IMR-90 (cell line): ENCODE measurements at regions not wholly inside any gene's neighbourhood (a gene's known extent, or its start where the extent isn't known, plus 50 kb on each side); places are given as distances from the start of the nearest gene placed in this dataset.

ENCODE experiments used
- ATAC-seq: fragments of 200-7000 bp; cut with Tn5 transposase; 2 replicates; pipeline ENCODE4 v1.9.1; 2020; ENCODE audit warnings: low read depth, mild to moderate bottlenecking, moderate library complexity
- BruUV-seq: library from RNA; stranded (reverse); fragments of 400-500 nt; replicated peaks from 2 replicates; lab custom pipeline; 2021; lab: Mats Ljungman, UMichigan
- CTCF ChIA-PET: fragments of 300-600 bp; formaldehyde crosslinking; extraction: SDS; loops from one replicate; lab custom pipeline; 2021; ENCODE audit warnings: antibody characterized with exemption; lab: Yijun Ruan, JAX
- POLR2A ChIA-PET: fragments of 300-600 bp; sonication (Branson Sonifier 250); formaldehyde crosslinking; loops from one replicate; lab custom pipeline; 2022; ENCODE audit warnings: antibody characterized with exemption; ENCODE audit not compliant: unreplicated experiment; lab: Charles Lee
- DNase-seq: peaks from one replicate; pipeline ENCODE4 v3.0.0; 2013
- H2AFZ ChIP-seq: replicated peaks from 2 replicates; pipeline ENCODE3; 2013; ENCODE audit warnings: low read length, mild to moderate bottlenecking; ENCODE audit not compliant: poor library complexity
- H2AK5ac ChIP-seq: 2 replicates; pipeline ENCODE4 v1.6.1; 2013; ENCODE audit warnings: low read depth, low read length, inconsistent platforms
- H2AK9ac ChIP-seq: replicated peaks from 2 replicates; pipeline ENCODE3; 2013; ENCODE audit warnings: mild to moderate bottlenecking, low read depth, low read length, moderate library complexity; ENCODE audit not compliant: poor library complexity
- H2BK120ac ChIP-seq: 2 replicates; pipeline ENCODE4 v1.6.1; 2013; ENCODE audit warnings: low read depth, low read length, inconsistent platforms
- H2BK15ac ChIP-seq: 3 replicates; pipeline ENCODE4 v1.6.1; 2013; ENCODE audit warnings: low read depth, low read length, inconsistent platforms
- H2BK20ac ChIP-seq: 2 replicates; pipeline ENCODE4 v1.6.1; 2013; ENCODE audit warnings: low read depth, mild to moderate bottlenecking, inconsistent platforms, low read length, moderate library complexity
- H2BK5ac ChIP-seq: 2 replicates; pipeline ENCODE4 v1.6.1; 2013; ENCODE audit warnings: mild to moderate bottlenecking, low read depth, low read length, inconsistent platforms; ENCODE audit not compliant: poor library complexity, severe bottlenecking
- H3K14ac ChIP-seq: replicated peaks from 2 replicates; pipeline ENCODE4 v1.6.1; 2013; ENCODE audit warnings: low read depth, low read length, inconsistent platforms
- H3K18ac ChIP-seq: 2 replicates; pipeline ENCODE4 v1.6.1; 2013; ENCODE audit warnings: low read depth, low read length, control low read depth
- H3K23ac ChIP-seq: 2 replicates; pipeline ENCODE4 v1.6.1; 2013; ENCODE audit warnings: low read depth, low read length, inconsistent platforms
- H3K27ac ChIP-seq: 2 replicates; pipeline ENCODE4 v1.5.1; 2013; ENCODE audit warnings: mild to moderate bottlenecking, control low read depth, low read length; ENCODE audit not compliant: insufficient read depth
- H3K27me3 ChIP-seq: 2 replicates; pipeline ENCODE4 v1.6.1; 2013; ENCODE audit warnings: low read length; ENCODE audit not compliant: control insufficient read depth, insufficient read depth
- H3K36me3 ChIP-seq: 2 replicates; pipeline ENCODE4 v1.6.1; 2013; ENCODE audit warnings: low read length, mixed read lengths; ENCODE audit not compliant: control insufficient read depth, insufficient read depth
- H3K4ac ChIP-seq: 2 replicates; pipeline ENCODE4 v1.6.1; 2013; ENCODE audit warnings: low read depth, low read length, inconsistent platforms
- H3K4me1 ChIP-seq: 2 replicates; pipeline ENCODE4 v1.6.1; 2013; ENCODE audit warnings: low read length, mixed read lengths; ENCODE audit not compliant: control insufficient read depth, insufficient read depth
- H3K4me2 ChIP-seq: 2 replicates; pipeline ENCODE4 v1.6.1; 2013; ENCODE audit warnings: low read depth, mild to moderate bottlenecking, control low read depth, low read length, moderate library complexity
- H3K4me3 ChIP-seq: 2 replicates; pipeline ENCODE4 v1.5.1; 2013; ENCODE audit warnings: low read depth, mild to moderate bottlenecking, control low read depth, low read length, moderate library complexity; ENCODE audit not compliant: insufficient read depth
- H3K56ac ChIP-seq: 2 replicates; pipeline ENCODE4 v1.6.1; 2013; ENCODE audit warnings: low read length, inconsistent platforms; ENCODE audit not compliant: insufficient read depth; ENCODE audit errors: extremely low read depth
- H3K79me1 ChIP-seq, 2 experiments: 2 replicates each; pipeline ENCODE4 v1.6.1; 2013; ENCODE audit warnings: low read length in 2 of 2, inconsistent platforms in 1 of 2, low read depth in 1 of 2
- H3K9ac ChIP-seq: 2 replicates; pipeline ENCODE4 v1.6.1; 2013; ENCODE audit warnings: low read depth, low read length, control low read depth
- H3K9me1 ChIP-seq: 2 replicates; pipeline ENCODE4 v1.6.1; 2013; ENCODE audit warnings: low read length, inconsistent platforms; ENCODE audit not compliant: insufficient read depth
- H3K9me3 ChIP-seq: 2 replicates; pipeline ENCODE4 v1.6.1; 2013; ENCODE audit warnings: low read length; ENCODE audit not compliant: control insufficient read depth, insufficient read depth
- H4K20me1 ChIP-seq: 2 replicates; pipeline ENCODE4 v1.6.1; 2013; ENCODE audit warnings: low read length, inconsistent platforms; ENCODE audit not compliant: insufficient read depth
- H4K5ac ChIP-seq: 2 replicates; pipeline ENCODE4 v1.6.1; 2013; ENCODE audit warnings: mild to moderate bottlenecking, low read depth, low read length, control low read depth
- H4K8ac ChIP-seq, 2 experiments: 2 replicates each; pipeline ENCODE4 v1.6.1; 2013; ENCODE audit warnings: low read depth in 2 of 2, low read length in 2 of 2, control low read depth in 1 of 2, inconsistent platforms in 1 of 2
- H4K91ac ChIP-seq: 2 replicates; pipeline ENCODE4 v1.6.1; 2013; ENCODE audit warnings: low read depth, low read length, inconsistent platforms; ENCODE audit not compliant: insufficient read depth
- BHLHE40 ChIP-seq: fragments of 150-350 bp; IDR thresholded peaks from 2 replicates; pipeline ENCODE4 v1.6.1; 2016; ENCODE audit warnings: mild to moderate bottlenecking, low read depth, low read length
- CEBPB ChIP-seq: IDR thresholded peaks from 2 replicates; pipeline ENCODE4 v1.6.1; 2012; ENCODE audit warnings: low read depth, low read length, improper control_type of control experiment
- CHD1 ChIP-seq: IDR thresholded peaks from 2 replicates; pipeline ENCODE4 v1.6.1; 2012; ENCODE audit warnings: low read depth, low read length, improper control_type of control experiment
- CTCF ChIP-seq: conservative IDR thresholded peaks from 2 replicates; pipeline ENCODE4 v1.5.1; 2012; ENCODE audit warnings: mild to moderate bottlenecking, low read depth, low read length, improper control_type of control experiment
- ELK1 ChIP-seq: fragments of 150-350 bp; IDR thresholded peaks from 2 replicates; pipeline ENCODE4 v1.6.1; 2016; ENCODE audit warnings: low read depth, mild to moderate bottlenecking, low read length, moderate library complexity, borderline replicate concordance
- FOS ChIP-seq: fragments of 150-350 bp; IDR thresholded peaks from 2 replicates; pipeline ENCODE4 v1.6.1; 2016; ENCODE audit warnings: low read depth, low read length
- MAFK ChIP-seq: IDR thresholded peaks from 2 replicates; pipeline ENCODE4 v1.6.1; 2012; ENCODE audit warnings: low read depth, low read length, improper control_type of control experiment
- MAZ ChIP-seq: IDR thresholded peaks from 2 replicates; pipeline ENCODE4 v1.6.1; 2012; ENCODE audit warnings: low read depth, mild to moderate bottlenecking, low read length, improper control_type of control experiment, moderate library complexity, borderline replicate concordance
- MXI1 ChIP-seq: IDR thresholded peaks from 2 replicates; pipeline ENCODE4 v1.6.1; 2012; ENCODE audit warnings: low read depth, mild to moderate bottlenecking, low read length, moderate library complexity, borderline replicate concordance
- NFE2L2 ChIP-seq: fragments of 150-350 bp; IDR thresholded peaks from 2 replicates; pipeline ENCODE4 v1.6.1; 2016; ENCODE audit warnings: low read depth, mild to moderate bottlenecking, low read length
- POLR2A ChIP-seq: IDR thresholded peaks from 2 replicates; pipeline ENCODE4 v1.6.1; 2012; ENCODE audit warnings: mild to moderate bottlenecking, low read depth, low read length
- RAD21 ChIP-seq: IDR thresholded peaks from 2 replicates; pipeline ENCODE4 v1.6.1; 2012; ENCODE audit warnings: low read length, improper control_type of control experiment
- RCOR1 ChIP-seq: IDR thresholded peaks from 2 replicates; pipeline ENCODE4 v1.6.1; 2012; ENCODE audit warnings: mild to moderate bottlenecking, low read length, improper control_type of control experiment; ENCODE audit not compliant: insufficient replicate concordance
- RFX5 ChIP-seq: IDR thresholded peaks from 2 replicates; pipeline ENCODE4 v1.8.0; 2012; ENCODE audit warnings: low read depth, mild to moderate bottlenecking, low read length, moderate library complexity
- SMC3 ChIP-seq: fragments of 150-350 bp; IDR thresholded peaks from 2 replicates; pipeline ENCODE4 v1.6.1; 2016; ENCODE audit warnings: low read depth, mild to moderate bottlenecking, antibody characterized with exemption, low read length, moderate library complexity
- USF2 ChIP-seq: fragments of 150-350 bp; IDR thresholded peaks from 2 replicates; pipeline ENCODE4 v1.6.1; 2017; ENCODE audit warnings: mild to moderate bottlenecking, antibody characterized with exemption, low read length, low read depth
- whole genome bisulfite sequencing, 2 experiments: methylation state at CpG; one replicate each; pipeline versions ENCODE4 v1.1.5 to v1.1.7; 2013; ENCODE audit warnings: missing lambda C conversion rate in 2 of 2; ENCODE audit not compliant: insufficient read length in 1 of 2; ENCODE audit errors: extremely low coverage in 2 of 2; 5-methylcytosine and 5-hydroxymethylcytosine counted together
- dilution Hi-C: fragments of 300-500 bp; cut with HindIII; formaldehyde crosslinking; loops from one replicate; pipeline ENCODE4 v1.14.3; 2018; ENCODE audit warnings: low sequenced_read_pairs; ENCODE audit not compliant: unreplicated experiment
- in situ Hi-C: fragments of 300-500 bp; cut with MboI; formaldehyde crosslinking; loops from 3 replicates; pipeline ENCODE4 v1.14.3; 2019; ENCODE audit warnings: low sequenced_read_pairs, inconsistent platforms, mixed read lengths
- intact Hi-C: fragments of 100-400 bp; cut with micrococcal nuclease; formaldehyde crosslinking; loops from 2 replicates; pipeline ENCODE4 v1.10.0; 2022

- BruUV-seq, result no TSS peak
- dilution Hi-C loops, result no loop called here
- no peak for ATAC-seq
Measured at GRCh38 chr6:68024570-68025269, 610.4 kb upstream of the ADGRB3 start.

More at GRCh38 chr6:68024570-68025269, 610.4 kb upstream of the ADGRB3 start:
- Histone ChIP-seq H2BK120ac (no peak overlapping the region), H3K9me3 (no peaks in the 10 kb centered on the region; the same call in 1 of the 2 replicates), H2BK15ac (no peak overlapping the region), H3K14ac (no peak overlapping the region), H3K36me3 (no peaks in the 10 kb centered on the region), H3K27me3 (no peaks in the 10 kb centered on the region), H3K18ac (no peak overlapping the region), H3K9me1 (no peaks in the 10 kb centered on the region), H3K9ac (no peak overlapping the region), H4K20me1 (no peaks in the 10 kb centered on the region), H2BK5ac (no peak overlapping the region), H3K79me1 (no peaks in the 10 kb centered on the region), H4K8ac (no peak overlapping the region), H3K23ac (no peak overlapping the region), H4K5ac (no peak overlapping the region), H2BK20ac (no peak overlapping the region), H3K4me1 (no peaks in the 10 kb centered on the region), H4K91ac (no peak overlapping the region), H3K56ac (no peak overlapping the region), H2AK5ac (no peak overlapping the region), H3K4me3 (no peak overlapping the region), H2AFZ (no peak overlapping the region), H3K4me2 (no peak overlapping the region), H2AK9ac (no peak overlapping the region), H3K27ac (no peak overlapping the region), H3K4ac (no peak overlapping the region)
- ChIA-PET POLR2A (no interaction called here), CTCF (no interaction called here)
- no peak for DNase-seq
- no CpG with 5 or more reads among the region's 5 CpGs for WGBS, 2 experiments
- in situ Hi-C loops, result no loop called here
- intact Hi-C loops, result no loop called here
- TF ChIP-seq POLR2A, result no peak
- TF ChIP-seq MXI1, result no peak
- TF ChIP-seq RFX5, result no peak
- TF ChIP-seq RCOR1, result no peak
- no peak for TF ChIP-seq FOS
- no peak for TF ChIP-seq NFE2L2
- TF ChIP-seq CTCF, result no peak
- no peak for TF ChIP-seq USF2
- no peak for TF ChIP-seq MAFK
- no peak for TF ChIP-seq BHLHE40
- no peak for TF ChIP-seq SMC3
- no peak for TF ChIP-seq RAD21
- no peak for TF ChIP-seq CEBPB
- no peak for TF ChIP-seq ELK1
- no peak for TF ChIP-seq MAZ
- TF ChIP-seq CHD1, result no peak
